Neuronal stem cell (in vitro differentiated cells): ENCODE measurements at regions not wholly inside any gene's neighbourhood (a gene's known extent, or its start where the extent isn't known, plus 50 kb on each side); places are given as distances from the start of the nearest gene placed in this dataset.

ENCODE experiments used
- DNase-seq: peaks from one replicate; pipeline ENCODE4 v3.0.0-alpha.2; 2013; ENCODE audit warnings: low spot score
- H2AFZ ChIP-seq: one replicate; pipeline ENCODE4 v1.6.1; 2013; ENCODE audit warnings: mild to moderate bottlenecking, low read length, inconsistent platforms
- H2AK5ac ChIP-seq: 2 replicates; pipeline ENCODE4 v1.6.1; 2013; ENCODE audit warnings: low read depth, mild to moderate bottlenecking, inconsistent platforms, low read length, moderate library complexity, mixed read lengths
- H2BK120ac ChIP-seq: 2 replicates; pipeline ENCODE4 v1.6.1; 2013; ENCODE audit warnings: low read depth, mild to moderate bottlenecking, inconsistent platforms, low read length, moderate library complexity, mixed read lengths
- H2BK12ac ChIP-seq: one replicate; pipeline ENCODE4 v1.6.1; 2013; ENCODE audit warnings: low read length, inconsistent platforms
- H2BK15ac ChIP-seq: 2 replicates; pipeline ENCODE4 v1.6.1; 2013; ENCODE audit warnings: mild to moderate bottlenecking, low read length, inconsistent platforms, mixed read lengths
- H2BK5ac ChIP-seq: one replicate; pipeline ENCODE4 v1.6.1; 2013; ENCODE audit warnings: inconsistent platforms, mild to moderate bottlenecking, low read length, moderate library complexity
- H3K14ac ChIP-seq: one replicate; pipeline ENCODE4 v1.6.1; 2013; ENCODE audit warnings: low read length, inconsistent platforms
- H3K18ac ChIP-seq: 2 replicates; pipeline ENCODE4 v1.6.1; 2013; ENCODE audit warnings: low read length, inconsistent platforms
- H3K23ac ChIP-seq: 2 replicates; pipeline ENCODE4 v1.6.1; 2013; ENCODE audit warnings: low read depth, mild to moderate bottlenecking, mixed read lengths, low read length, inconsistent platforms; ENCODE audit not compliant: poor library complexity
- H3K27ac ChIP-seq: replicated peaks from 3 replicates; pipeline ENCODE4 v1.5.1; 2013; ENCODE audit warnings: low read length, inconsistent platforms
- H3K27me3 ChIP-seq, 3 experiments: 2 replicates each; pipeline ENCODE4 v1.6.1; 2013; ENCODE audit warnings: low read length in 3 of 3, mild to moderate bottlenecking in 2 of 3, inconsistent platforms in 1 of 3, low read depth in 1 of 3, mixed read lengths in 1 of 3, moderate library complexity in 1 of 3; ENCODE audit not compliant: control insufficient read depth in 3 of 3, insufficient read depth in 3 of 3
- H3K36me3 ChIP-seq, 2 donors: replicated peaks in 1 of 2; 2 replicates each; pipeline ENCODE4 v1.6.1; 2013; ENCODE audit warnings: low read length in 2 of 2; ENCODE audit not compliant: control insufficient read depth in 2 of 2, insufficient read depth in 2 of 2
- H3K4ac ChIP-seq: 2 replicates; pipeline ENCODE4 v1.6.1; 2013; ENCODE audit warnings: inconsistent platforms, mild to moderate bottlenecking, low read length, moderate library complexity
- H3K4me1 ChIP-seq, 2 donors: 1 replicate in 1 of 2; 2 replicates in 1 of 2; pipeline ENCODE4 v1.6.1; 2013; ENCODE audit warnings: low read length in 2 of 2, low read depth in 1 of 2; ENCODE audit not compliant: control insufficient read depth in 2 of 2, insufficient read depth in 1 of 2
- H3K4me2 ChIP-seq: one replicate; pipeline ENCODE4 v1.6.1; 2013; ENCODE audit warnings: mild to moderate bottlenecking, low read length, inconsistent platforms; ENCODE audit not compliant: insufficient read depth, poor library complexity, severe bottlenecking
- H3K4me3 ChIP-seq, 2 donors: 2 replicates each; pipeline ENCODE4 v1.5.1; 2013; ENCODE audit warnings: low read length in 2 of 2, mild to moderate bottlenecking in 2 of 2, inconsistent platforms in 1 of 2, moderate library complexity in 1 of 2
- H3K79me1 ChIP-seq: one replicate; pipeline ENCODE4 v1.6.1; 2013; ENCODE audit warnings: low read depth, mild to moderate bottlenecking, inconsistent platforms, low read length, moderate library complexity
- H3K9ac ChIP-seq: one replicate; pipeline ENCODE4 v1.6.1; 2013; ENCODE audit warnings: mild to moderate bottlenecking, low read depth, low read length, inconsistent platforms; ENCODE audit not compliant: poor library complexity
- H3K9me3 ChIP-seq, 2 donors: replicated peaks in 1 of 2; 2 replicates each; pipeline versions ENCODE3 to v1.6.1; 2013; ENCODE audit warnings: low read length in 2 of 2, mild to moderate bottlenecking in 2 of 2, inconsistent platforms in 1 of 2, low read depth in 1 of 2, mixed read lengths in 1 of 2, moderate library complexity in 1 of 2; ENCODE audit not compliant: control insufficient read depth in 2 of 2, insufficient read depth in 1 of 2
- H4K8ac ChIP-seq: one replicate; pipeline ENCODE4 v1.6.1; 2013; ENCODE audit warnings: low read depth, mild to moderate bottlenecking, inconsistent platforms, low read length, moderate library complexity
- H4K91ac ChIP-seq: one replicate; pipeline ENCODE4 v1.6.1; 2013; ENCODE audit warnings: low read length, low read depth, mild to moderate bottlenecking, inconsistent platforms; ENCODE audit not compliant: poor library complexity
- whole genome bisulfite sequencing, 2 donors: extraction: QIAGEN DNeasy Blood & Tissue Kit; methylation state at CpG; one replicate each; pipeline ENCODE4 v1.1.7; 2013; ENCODE audit warnings: missing lambda C conversion rate in 2 of 2, mixed read lengths in 1 of 2; ENCODE audit not compliant: insufficient read length in 2 of 2, insufficient replicate concordance in 1 of 2; ENCODE audit errors: extremely low coverage in 2 of 2; 5-methylcytosine and 5-hydroxymethylcytosine counted together

GRCh38 chr6:120219339-120219738, 869.8 kb upstream of the MAN1A1 start:
- Histone ChIP-seq H3K9ac (no peak overlapping the region), H4K91ac (no peak overlapping the region), H2AK5ac (no peak overlapping the region), H3K27me3 (no peaks in the 10 kb centered on the region), H3K4me1 (no peaks in the 10 kb centered on the region), H3K18ac (no peak overlapping the region), H4K8ac (no peak overlapping the region), H2AFZ (no peak overlapping the region), H2BK120ac (no peak overlapping the region), H3K79me1 (no peaks in the 10 kb centered on the region), H3K36me3 (no peaks in the 10 kb centered on the region), H3K14ac (no peak overlapping the region), H2BK15ac (no peak overlapping the region), H3K4me2 (no peak overlapping the region), H3K4me3 (no peak overlapping the region), H2BK5ac (no peak overlapping the region), H3K4ac (no peak overlapping the region), H2BK12ac (no peak overlapping the region), H3K23ac (no peak overlapping the region), H3K9me3 (no peaks in the 10 kb centered on the region), H3K27ac (no peak overlapping the region)
- no peak for DNase-seq
- WGBS, 2 donors: no CpG with 5 or more reads among the region's 1 CpG

GRCh38 chr6:120214088-120214499, 864.5 kb upstream of the MAN1A1 start:
- Histone ChIP-seq H3K4me2 (no peak overlapping the region), H3K9me3 (no peaks in the 10 kb centered on the region), H3K79me1 (no peaks in the 10 kb centered on the region), H3K14ac (no peak overlapping the region), H3K36me3 (no peaks in the 10 kb centered on the region), H3K27me3 (no peaks in the 10 kb centered on the region), H3K18ac (no peak overlapping the region), H3K4me1 (no peaks in the 10 kb centered on the region), H3K9ac (no peak overlapping the region), H2BK12ac (no peak overlapping the region), H2BK15ac (no peak overlapping the region), H2AK5ac (no peak overlapping the region), H2AFZ (no peak overlapping the region), H3K23ac (no peak overlapping the region), H4K91ac (no peak overlapping the region), H3K4ac (no peak overlapping the region), H3K4me3 (no peak overlapping the region), H4K8ac (no peak overlapping the region), H2BK5ac (no peak overlapping the region), H3K27ac (no peak overlapping the region), H2BK120ac (no peak overlapping the region)
- no peak for DNase-seq

GRCh38 chr6:120211955-120212792, 862.6 kb upstream of the MAN1A1 start:
- Histone ChIP-seq H3K4me3 (no peak overlapping the region), H2AFZ (no peak overlapping the region), H3K4me1 (no peaks in the 10 kb centered on the region), H4K91ac (no peak overlapping the region), H3K4me2 (no peak overlapping the region), H3K27me3 (no peaks in the 10 kb centered on the region), H2BK120ac (no peak overlapping the region), H3K4ac (no peak overlapping the region), H3K27ac (no peak overlapping the region), H3K23ac (no peak overlapping the region), H3K9ac (no peak overlapping the region), H2BK5ac (no peak overlapping the region), H2BK12ac (no peak overlapping the region), H4K8ac (no peak overlapping the region), H3K79me1 (no peaks in the 10 kb centered on the region), H2BK15ac (no peak overlapping the region), H3K14ac (no peak overlapping the region), H3K18ac (no peak overlapping the region), H3K9me3 (no peaks in the 10 kb centered on the region), H3K36me3 (no peaks in the 10 kb centered on the region), H2AK5ac (no peak overlapping the region)
- DNase-seq: no peak
- WGBS, 2 donors: no CpG with 5 or more reads among the region's 4 CpGs

- Histone ChIP-seq H2AFZ (no peak overlapping the region), H3K9me3 (no peaks in the 10 kb centered on the region), H2BK15ac (no peak overlapping the region), H4K8ac (no peak overlapping the region), H2BK12ac (no peak overlapping the region), H3K36me3 (no peaks in the 10 kb centered on the region), H4K91ac (no peak overlapping the region), H3K4me3 (no peak overlapping the region), H3K9ac (no peak overlapping the region), H3K23ac (no peak overlapping the region), H3K4ac (no peak overlapping the region), H3K79me1 (no peaks in the 10 kb centered on the region), H2AK5ac (no peak overlapping the region), H2BK120ac (no peak overlapping the region), H3K14ac (no peak overlapping the region), H3K27ac (no peak overlapping the region), H3K27me3 (no peaks in the 10 kb centered on the region), H3K4me1 (no peaks in the 10 kb centered on the region), H3K4me2 (no peak overlapping the region), H3K18ac (no peak overlapping the region), H2BK5ac (no peak overlapping the region)
- no peak for DNase-seq
- no CpG with 5 or more reads among the region's 1 CpG for WGBS, 2 donors
These were observed 853.3 kb upstream of the MAN1A1 start for GRCh38 chr6:120202878-120203277.
